GM19395 (cell line): ENCODE measurements at regions not wholly inside any gene's neighbourhood (a gene's known extent, or its start where the extent isn't known, plus 50 kb on each side); places are given as distances from the start of the nearest gene placed in this dataset.

Experiments
- ATAC-seq: cut with Tn5 transposase; IDR thresholded peaks from one replicate; pipeline ENCODE4 v1.9.1; 2021; ENCODE audit warnings: mild to moderate bottlenecking, moderate library complexity; ENCODE audit not compliant: unreplicated experiment

DNA sequence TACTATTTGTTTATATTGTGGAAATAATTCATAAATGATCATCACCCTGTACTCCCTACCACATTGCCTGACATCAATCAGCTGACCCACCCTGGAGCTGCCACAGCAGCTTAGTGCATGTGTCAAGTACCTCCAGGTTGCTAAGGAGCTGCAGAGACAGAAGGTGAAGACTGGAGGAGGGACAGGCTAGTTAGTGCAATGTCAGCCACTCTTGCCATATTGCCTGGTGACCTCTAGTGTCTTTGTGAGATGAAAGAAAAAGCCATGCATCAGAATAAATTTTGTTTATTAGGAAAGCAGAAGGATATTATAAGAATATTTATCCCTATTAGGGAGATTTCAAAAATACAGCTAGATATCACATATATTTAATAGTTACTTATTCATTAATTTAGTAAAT lies 243.9 kb upstream of the FAT4 start:
- no peak for ATAC-seq

DNA sequence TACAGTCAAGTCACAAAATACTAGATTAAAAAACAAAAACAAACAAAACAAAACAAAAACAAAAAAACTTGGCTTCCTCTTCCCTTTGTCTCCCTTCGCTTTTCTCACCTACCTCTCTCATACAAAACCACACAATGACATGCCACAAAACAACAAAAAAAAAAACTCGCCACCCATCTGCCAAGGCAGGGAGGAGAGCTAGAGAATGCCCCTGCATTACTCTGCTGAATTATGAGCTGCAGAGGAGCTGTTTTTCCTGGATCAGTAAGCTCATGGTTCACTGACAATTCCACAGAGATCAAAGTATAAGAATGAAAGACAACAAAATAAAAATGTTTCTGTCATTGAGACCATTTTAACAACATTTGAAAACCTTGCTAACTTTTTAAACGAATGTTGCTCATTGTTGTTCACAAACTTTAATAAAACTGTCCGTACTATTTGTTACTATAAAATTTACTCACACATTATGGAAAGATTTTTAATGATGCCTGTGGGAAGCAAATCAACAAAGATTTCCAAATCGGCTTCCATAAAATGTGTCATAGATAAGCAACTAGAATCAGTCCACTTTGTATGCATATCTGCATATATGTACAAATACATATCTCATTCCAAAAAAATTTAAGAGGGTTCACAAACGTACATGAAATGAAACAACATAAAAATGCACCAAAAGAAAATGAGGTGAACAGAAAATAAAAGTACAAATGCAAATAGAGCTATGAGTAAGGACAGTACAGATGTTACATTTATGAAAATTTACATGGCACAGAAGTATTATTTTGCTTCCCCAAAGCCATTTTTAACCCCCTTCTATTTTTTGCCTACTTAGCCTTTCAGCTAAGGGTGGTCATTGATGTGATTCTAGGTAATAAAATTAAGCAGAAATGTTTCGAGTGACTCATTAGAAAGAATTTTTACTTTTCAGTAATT lies 252.4 kb upstream of the FAT4 start:
- no peak for ATAC-seq

DNA sequence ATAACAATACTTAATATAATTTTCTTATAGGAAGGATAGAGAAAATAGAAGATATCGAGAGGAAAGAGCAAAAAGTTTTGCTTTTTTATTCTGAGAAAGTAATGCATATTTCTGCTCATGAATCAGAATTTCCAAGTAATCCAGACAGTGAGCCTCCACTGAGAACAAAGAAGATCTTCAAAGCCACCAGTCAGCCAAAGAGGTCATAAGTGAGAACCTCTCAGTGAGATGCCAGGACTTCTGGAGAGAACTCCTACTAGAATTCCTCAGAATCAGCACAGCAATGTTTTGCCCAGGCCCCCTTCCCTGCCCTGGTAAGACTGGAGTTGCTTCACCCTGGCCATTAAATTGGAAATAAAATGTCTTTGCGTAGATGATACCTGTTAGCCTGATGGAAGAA lies 254.4 kb upstream of the FAT4 start:
- ATAC-seq, result no peak

DNA sequence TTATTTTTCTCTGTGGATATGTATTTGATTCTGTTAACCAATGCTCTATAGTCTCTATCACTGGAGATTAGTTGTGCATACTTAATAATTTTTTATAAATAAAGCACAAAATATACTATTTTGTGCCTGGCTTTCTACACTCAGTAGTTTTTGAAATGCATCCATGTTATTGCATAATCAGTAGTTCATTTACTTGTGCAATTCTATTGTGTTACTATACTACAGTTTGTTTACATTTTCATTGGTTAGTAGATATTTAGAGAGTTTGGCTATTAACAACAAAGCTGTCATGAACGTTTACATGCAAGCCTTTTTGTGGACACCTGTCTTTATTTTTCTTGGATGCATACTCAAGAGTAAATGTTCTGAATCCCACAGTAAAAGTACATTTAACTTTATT lies 265.0 kb upstream of the FAT4 start:
- no peak for ATAC-seq

DNA sequence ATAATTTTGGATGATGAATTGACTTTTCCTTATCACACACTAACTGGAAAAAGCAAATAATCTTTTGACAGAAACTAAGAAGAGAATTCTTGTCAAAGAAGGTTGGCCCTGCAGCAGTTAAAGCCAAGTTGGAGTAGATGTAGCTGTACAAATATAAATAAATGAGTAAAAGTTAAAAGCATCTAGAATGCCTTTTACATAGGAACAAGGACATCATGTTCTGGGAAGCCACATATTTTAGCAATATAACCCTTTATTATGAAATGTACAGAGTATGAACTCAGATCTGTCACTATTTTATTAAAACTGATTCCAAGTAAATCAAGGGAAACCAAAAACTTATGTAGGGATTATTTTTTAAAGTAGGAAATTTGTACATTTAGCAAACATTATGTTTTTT lies 269.4 kb upstream of the FAT4 start:
- no peak for ATAC-seq

DNA sequence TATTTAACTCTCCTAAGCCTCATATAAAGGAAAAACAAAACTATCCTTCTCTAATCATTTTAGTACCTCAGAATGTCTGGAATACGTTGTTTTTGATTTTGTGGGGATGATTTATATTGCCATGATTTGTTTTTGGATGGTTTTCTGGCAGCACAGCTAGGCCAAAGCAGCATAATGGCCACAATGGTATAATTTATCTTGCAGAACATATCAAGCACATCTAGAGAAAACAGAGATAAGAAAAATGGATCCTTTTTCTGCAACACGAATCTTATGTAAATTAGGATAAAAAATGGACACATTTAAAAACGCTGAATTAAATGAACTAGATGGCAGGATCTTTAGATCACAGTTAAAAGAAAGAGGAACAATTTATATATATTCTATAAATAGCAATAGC lies 269.9 kb upstream of the FAT4 start:
- ATAC-seq, result no peak

DNA sequence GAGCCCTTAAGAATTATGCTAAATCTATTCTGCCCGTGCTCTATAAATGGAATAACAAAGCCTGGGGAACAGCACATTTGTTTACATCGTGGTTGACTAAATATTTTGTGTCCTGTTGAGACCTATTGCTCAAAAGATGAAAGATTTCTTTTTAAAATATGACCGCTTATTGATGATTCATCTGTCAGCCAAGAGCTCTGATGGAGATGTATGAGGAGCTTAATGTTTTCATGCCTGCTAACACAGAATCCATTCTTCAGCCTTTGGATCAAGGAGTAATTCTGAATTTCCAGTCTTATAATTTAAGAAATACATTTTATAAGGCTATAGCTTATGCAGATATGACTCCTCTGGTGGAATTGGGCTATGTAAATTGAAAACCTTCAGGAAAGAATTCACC lies 271.3 kb upstream of the FAT4 start:
- no peak for ATAC-seq

DNA sequence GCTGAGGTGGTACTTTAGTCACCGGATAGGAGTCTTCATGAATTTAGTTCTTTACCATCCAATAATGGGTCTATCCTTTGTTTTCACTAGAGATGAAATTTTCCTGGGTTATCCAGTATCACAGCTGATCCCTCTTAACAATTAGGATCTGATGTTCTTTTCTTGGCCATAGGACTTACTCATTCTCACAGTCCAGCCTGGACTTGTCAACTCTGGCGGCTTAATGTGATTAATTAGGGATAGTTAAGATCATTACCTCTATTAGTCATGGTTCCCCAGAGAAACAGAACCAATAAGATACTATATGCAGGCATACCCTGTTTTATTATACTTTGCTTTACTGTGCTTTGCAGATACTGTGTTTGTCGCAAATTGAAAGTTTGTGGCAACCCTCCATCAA lies 272.7 kb upstream of the FAT4 start:
- no peak for ATAC-seq

DNA sequence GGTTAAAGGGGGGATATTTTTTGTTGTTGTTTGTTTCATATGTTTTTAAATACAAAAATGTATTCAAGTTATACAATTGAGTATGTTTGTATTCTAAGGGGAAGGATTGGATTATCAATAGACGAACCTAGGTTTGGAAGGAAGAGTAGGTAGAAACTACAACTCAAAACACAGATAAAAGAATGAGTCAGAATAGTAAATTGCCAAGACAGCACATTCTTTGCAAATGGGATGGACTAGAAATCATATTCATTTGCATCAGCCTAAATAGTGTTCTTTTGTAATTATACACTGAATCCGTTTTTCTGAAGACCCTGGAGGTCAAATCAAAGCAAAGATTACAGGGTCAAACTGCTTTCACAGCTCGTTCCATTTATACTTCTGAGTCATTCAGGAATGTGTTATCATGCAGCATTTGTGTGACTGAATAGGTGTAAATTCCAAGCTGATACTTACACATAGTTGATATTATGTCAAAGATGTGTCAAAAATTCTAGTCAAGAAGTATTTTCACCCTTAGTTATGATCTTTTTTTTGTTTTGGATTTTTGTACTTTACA lies 273.3 kb upstream of the FAT4 start:
- no peak for ATAC-seq

DNA sequence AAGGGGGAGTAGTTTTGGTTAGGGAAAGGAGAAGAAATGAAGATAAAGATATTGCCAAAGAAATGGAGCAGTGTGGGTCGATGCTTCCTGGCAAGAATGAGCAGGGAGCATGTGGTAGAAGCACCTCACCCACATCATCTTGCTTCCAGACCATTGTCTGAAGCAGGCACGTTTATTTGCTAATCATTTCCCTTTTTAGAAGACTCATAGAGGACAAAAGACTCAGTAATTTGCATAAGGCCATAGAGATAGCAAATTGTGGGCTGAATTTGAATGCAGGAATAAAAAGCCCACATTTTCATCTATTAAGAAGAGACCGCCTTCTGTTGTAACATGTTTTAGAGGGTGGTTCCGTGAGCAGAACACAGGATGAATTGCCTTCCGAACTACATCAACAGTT lies 275.2 kb upstream of the FAT4 start:
- no peak for ATAC-seq

DNA sequence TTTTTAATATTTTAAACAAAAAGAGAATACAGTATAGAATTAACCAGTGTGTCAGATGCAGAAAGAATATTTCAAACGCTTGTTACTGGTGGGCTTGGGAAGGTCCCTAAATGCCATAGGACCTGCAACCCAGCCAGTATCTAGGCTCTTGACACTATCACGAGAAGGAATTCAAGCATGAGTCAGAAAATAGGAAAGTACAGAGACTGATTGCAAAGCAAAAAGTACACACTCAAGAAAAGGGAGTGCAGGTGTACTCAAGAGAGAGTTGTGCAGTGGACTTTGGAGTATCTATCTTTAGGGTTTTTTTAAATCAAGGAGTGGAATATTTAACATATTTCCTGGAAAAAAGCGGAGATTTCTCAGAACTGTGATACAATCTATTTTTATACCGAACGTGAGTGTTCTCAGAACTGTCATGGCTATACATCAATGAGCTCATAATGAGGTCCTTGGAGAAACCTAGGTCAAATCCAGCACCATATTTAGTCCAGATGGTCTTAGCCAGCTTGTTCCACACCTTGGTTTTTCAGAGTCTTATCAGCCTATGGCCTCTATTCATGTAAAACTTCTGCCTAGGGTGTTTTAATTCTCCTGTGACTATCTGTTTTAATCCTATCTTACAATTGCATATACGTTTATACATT lies 291.8 kb upstream of the FAT4 start:
- ATAC-seq, result no peak

DNA sequence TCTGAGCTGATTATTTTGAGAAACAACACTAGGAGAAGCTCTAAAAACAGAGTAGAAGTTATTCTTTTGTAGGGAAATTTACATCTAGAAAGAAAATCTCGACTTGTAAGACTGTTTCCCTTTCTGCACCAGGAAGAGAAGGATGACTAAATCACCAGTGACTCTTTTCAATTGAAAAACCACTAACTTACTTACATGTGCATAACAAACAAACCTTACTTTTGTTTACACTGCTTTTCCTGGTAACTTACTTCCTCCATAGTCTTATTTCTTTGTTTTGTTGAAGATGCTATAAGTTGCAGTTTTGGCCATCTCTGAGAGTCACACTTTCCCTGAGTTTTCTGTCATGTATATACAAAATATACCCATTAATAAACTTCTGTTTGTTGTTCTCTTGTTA lies 293.6 kb upstream of the FAT4 start:
- ATAC-seq, result no peak

DNA sequence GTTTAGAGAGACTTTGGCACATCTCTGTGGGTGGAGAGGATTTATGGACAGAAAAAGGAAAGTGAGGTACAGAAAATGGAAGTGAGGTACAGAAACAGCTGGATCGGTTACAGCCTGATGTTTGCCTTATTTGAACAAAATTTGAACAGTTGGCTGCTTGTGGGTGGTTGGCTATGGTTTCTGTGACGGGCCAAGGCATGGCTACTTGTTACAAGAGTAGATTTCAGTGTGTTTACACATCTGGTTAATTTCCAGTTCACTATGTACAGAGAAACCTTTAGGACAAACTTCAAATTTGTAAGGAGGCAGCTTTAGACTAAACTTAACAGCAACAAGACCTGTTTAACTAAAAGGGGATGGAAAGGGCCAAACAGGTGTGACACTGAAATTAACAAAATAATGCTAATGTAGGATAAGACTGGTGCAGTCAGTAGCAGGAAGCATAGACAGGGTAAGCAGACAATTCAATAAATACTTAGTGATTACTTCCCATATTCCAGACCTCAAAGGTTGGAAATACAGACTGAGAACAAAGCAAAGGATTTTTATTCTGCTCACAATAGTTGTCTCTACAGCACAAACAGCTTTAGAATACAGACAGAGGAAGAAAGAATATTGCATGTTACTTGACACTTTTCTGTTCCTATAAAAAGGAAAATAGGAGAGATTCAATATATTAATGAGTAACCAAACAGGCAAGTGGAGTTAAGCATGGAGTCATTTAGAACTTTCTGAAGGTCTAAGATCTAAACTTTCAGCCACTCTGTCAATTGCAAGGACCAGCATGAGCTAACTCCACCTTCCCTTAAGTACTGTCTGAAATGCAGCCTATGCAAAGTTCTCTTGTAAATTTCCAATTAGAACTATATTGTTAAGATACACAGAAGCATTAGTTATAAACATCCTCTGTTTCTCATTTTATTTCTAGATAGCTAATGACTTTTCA lies 294.4 kb upstream of the FAT4 start:
- no peak for ATAC-seq

DNA sequence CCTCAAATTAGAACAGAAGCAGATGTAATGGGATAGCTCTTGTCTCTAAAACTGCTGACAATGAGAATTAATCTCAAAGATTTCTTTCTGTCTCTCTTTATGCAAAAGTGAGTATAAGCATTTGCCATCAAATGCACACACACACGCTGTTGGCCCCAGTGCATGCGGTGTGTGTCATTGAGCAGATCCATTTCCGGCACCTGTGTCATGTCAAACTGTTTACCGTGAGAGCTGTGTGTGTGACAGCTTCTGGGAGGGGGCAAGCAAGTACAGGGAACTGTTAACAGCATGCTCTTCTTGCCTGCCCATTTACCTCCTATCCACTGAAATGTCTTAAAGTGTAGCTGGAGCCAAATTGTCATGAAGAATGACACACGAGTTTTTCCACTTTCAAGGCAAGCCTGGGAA lies 297.9 kb upstream of the FAT4 start:
- no peak for ATAC-seq

DNA sequence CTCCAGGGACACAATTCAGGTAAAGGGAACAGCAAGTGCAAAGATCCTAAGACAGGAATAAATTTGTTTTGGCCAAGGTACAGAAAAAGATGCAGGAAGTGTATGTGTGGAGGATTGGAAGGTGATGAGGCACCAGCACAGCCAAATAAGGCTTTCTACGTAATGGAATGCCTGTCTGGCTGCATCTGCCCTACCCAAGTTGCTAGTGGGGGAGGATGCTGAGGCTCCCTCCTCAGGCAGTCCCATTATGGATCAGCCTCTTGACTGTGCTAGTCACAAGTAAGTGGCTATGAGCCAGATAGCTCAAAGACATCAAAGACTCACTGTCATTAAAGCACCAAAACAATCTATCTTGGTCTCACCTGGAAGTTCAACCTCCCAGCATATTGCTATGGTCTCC lies 300.9 kb upstream of the FAT4 start:
- ATAC-seq, result no peak

DNA sequence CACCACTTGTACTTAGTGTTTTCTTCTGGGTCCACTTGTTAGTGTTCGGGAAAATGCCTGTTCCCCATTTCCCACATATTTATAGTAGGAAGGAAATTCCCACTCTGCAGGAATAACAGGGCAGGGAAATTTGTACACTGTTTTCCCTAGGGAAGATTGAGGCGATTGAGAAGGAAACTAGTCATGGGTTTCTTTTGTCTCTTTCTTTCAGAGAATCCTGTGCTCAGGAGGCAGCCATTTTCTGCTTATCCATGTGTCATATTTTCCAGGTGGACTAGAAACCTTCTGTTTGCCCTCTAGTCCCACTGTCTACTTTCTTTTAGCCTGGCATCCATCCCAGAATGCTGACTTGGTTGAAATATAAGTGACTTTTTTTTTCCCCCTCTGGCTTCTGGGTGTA lies 299.1 kb upstream of the ANKRD50 start:
- ATAC-seq, result no peak

DNA sequence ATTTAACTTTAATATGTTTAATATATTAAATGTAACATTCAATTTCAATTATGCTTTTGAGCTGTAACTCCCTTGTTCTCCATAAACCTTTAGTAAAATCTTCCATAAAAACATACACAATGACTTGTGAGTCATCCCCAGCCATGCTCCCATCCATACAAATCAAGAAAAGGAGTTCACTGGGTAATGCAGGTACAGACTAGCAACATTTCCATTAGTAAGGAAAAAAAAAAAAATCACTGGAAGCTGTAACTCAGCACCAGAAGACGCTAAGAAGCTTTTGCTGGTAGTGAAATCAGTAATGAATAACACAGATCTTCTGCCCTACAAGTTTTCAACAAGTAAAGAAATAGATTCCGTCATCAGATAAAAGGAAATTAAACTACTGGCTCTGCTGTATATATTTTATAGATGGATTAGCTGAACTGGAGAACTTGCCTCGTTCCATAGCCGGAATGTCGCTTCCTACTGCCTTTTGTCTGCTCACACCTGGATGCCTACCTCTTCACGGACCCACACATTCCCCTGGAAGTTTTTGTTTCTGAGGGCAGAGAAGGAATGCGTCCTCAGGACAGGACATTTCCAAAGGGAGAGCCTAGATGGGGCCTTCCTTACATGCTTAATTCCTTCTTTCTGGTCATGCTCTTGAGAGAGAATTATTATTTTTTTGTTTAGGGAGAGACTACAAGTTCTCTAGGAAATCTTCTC lies 298.4 kb upstream of the ANKRD50 start:
- ATAC-seq, result no peak

DNA sequence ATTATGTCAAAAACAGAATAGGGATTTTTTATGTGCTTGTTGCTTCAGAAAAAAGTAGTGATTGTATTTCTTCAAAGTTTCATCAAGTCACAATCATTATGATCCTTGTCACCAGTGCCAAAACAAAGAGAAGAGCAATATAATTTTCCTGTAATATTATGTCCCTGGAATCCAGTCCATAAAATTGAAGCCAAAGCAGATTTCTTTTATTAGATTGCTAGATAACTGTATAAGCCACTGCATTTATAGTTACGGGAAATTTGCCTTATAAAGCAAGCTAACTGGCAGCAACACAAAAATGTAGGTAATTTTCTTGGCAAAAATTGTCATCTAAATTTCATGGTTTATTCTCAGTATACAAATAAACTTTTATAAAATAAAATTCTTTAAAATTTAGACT lies 296.1 kb upstream of the ANKRD50 start:
- ATAC-seq, result no peak

DNA sequence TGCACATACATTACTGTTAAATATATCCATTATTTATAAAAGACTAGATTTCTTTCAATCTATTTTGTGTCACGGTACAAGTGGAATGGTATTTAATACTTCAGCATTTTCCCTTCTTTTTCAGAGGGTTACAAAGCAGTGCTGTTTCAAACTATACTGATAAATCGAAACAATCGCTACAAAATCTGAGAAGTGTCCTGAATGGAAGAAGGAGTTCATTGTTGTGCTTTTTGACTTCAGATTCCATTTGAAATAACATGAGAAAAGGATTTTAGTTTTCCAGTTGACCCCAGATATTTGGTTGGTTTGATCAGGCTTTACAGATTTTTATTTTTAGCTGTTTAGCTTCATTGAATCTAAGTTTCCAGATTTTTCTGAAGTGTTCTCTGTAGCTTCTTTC lies 292.1 kb upstream of the ANKRD50 start:
- no peak for ATAC-seq

DNA sequence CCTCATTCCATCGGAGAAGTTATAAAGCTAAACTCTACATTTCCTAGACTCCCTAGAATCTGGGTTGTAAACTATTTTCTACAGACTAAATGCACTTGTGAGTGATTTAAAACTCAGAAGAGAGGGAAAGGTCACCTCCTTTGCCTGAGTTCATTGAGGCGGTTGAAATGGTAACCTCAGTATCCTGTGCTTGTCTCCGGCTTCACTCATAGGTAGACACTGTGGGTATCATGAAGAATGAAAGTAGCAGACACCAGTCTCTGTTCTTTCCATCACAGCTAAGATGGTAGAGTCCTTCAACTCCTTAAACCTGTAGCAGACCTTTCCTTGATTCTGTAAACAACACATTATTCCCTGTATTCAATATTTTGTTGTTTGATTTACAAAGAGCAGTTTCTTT lies 291.3 kb upstream of the ANKRD50 start:
- ATAC-seq, result no peak

DNA sequence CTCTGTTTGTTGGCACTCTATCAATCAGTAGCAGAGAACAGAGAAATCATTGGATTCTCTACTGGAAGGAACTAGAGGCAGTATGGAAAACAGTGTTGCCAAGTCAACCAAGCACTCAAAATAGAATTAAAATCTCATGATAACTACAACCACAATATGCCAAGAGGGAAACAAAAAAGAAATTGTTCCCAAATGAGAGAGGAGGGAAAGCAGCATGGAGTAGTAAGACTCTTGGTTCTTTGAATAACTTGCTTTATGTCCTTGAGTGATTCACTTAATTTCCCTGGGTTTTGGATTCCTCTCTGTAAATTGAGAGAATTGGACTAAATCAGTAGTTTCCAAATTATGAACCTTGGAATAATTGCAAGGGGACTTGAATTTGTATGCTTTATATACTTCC lies 285.5 kb upstream of the ANKRD50 start:
- no peak for ATAC-seq
